ENCODE measurements at regions not wholly inside any gene's neighbourhood (a gene's known extent, or its start where the extent isn't known, plus 50 kb on each side); places are given as distances from the start of the nearest gene placed in this dataset.

- TF ChIP-seq EP300 (IDR thresholded peaks at IDR 0.05) (no peak), POLR2AphosphoS5 (IDR thresholded peaks at IDR 0.05) (no peak), CTCF (IDR thresholded peaks at IDR 0.05) (no peak), POLR2A (IDR thresholded peaks at IDR 0.05) (no peak)
- no peaks in the 10 kb centered on the region for H3K4me1 ChIP-seq
- DNase-seq = no peak
- no peak overlapping the region for H3K4me3 ChIP-seq
- intact Hi-C loops (cut with DNase I) = no loop called here
- H3K9me3 ChIP-seq = no peaks in the 10 kb centered on the region
- no peaks in the 10 kb centered on the region for H3K36me3 ChIP-seq
- H3K27ac ChIP-seq = no peak overlapping the region
- no peaks in the 10 kb centered on the region for H3K27me3 ChIP-seq
These were observed 82.4 kb upstream of the SLC13A1 start for GRCh38 chr7:123282181-123282580.

DNA sequence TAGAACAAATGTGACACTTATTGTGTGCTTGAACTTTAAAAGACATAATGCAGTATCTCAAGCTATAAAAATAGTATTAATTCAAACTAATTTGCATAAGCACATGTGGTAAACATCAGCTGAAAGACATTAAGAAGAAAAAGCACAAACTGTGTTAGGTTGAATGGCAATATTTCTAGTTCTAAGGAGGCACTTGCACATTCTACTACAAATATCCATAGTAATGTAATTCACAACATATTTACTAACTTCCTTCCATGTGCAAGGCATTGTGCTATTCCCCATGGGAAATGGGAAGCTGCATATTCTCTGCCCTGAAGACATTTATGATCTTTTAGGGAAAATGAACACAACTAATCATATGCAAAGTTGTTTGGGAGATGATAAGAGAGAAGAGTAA, 80.2 kb upstream of the SLC13A1 start:
- Histone ChIP-seq H3K27me3 (no peaks in the 10 kb centered on the region), H3K36me3 (no peaks in the 10 kb centered on the region), H3K27ac (no peak overlapping the region), H3K9me3 (no peaks in the 10 kb centered on the region), H3K4me1 (no peaks in the 10 kb centered on the region), H3K4me3 (no peak overlapping the region)
- DNase-seq = no peak
- no peak for TF ChIP-seq CTCF (IDR thresholded peaks at IDR 0.05)
- TF ChIP-seq EP300 (IDR thresholded peaks at IDR 0.05) = no peak
- TF ChIP-seq POLR2A (IDR thresholded peaks at IDR 0.05) = no peak
- no peak for TF ChIP-seq POLR2AphosphoS5 (IDR thresholded peaks at IDR 0.05)
- intact Hi-C loops (cut with DNase I) = no loop called here

DNA sequence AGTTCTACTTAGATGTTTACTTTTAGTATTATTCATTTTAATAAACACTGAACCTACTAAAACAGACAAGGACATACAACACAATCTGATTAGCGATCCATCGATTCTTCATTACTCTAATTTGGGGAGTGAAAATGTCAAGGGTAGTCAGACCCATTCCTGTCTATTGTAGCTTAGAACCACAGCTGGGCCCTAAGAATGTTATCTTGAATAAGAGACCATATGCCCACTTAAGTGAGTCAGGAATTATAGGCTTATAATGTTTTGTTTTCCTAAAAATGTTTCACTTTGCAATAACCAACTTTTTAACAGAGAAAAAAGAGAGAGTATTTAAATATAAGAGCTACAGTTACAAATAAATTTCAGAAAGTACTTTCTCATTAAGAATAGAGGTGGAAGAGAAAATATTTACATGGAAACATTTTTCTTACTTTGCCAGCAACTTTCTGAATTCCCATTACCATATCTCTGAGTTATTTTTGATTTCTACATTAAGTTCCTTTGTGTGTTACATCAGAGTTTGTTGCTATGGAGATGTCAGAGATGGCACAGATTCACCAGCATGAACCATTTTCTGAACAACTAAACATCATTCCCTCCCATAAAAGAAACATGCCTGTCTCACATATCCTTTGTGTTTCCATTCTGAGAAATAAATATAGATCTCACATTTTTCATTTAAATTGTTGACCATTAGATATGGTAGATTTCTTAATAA, 75.4 kb upstream of the SLC13A1 start:
- no peak overlapping the region for H3K4me3 ChIP-seq
- no peak for DNase-seq
- TF ChIP-seq CTCF (IDR thresholded peaks at IDR 0.05) (no peak), POLR2AphosphoS5 (IDR thresholded peaks at IDR 0.05) (no peak), EP300 (IDR thresholded peaks at IDR 0.05) (no peak)
- no peaks in the 10 kb centered on the region for H3K9me3 ChIP-seq
- WGBS, 2 donors = 96 to 97% methylated on average over 2 of the region's 2 CpGs
- no peak overlapping the region for H3K27ac ChIP-seq
- no peaks in the 10 kb centered on the region for H3K36me3 ChIP-seq
- intact Hi-C loops (cut with DNase I) = no loop called here
- no peaks in the 10 kb centered on the region for H3K27me3 ChIP-seq
- H3K4me1 ChIP-seq = no peaks in the 10 kb centered on the region

GRCh38 chr7:123273185-123273584, 73.4 kb upstream of the SLC13A1 start:
- no peaks in the 10 kb centered on the region for H3K27me3 ChIP-seq
- no peaks in the 10 kb centered on the region for H3K9me3 ChIP-seq
- TF ChIP-seq EP300 (IDR thresholded peaks at IDR 0.05) = no peak
- no peak for TF ChIP-seq POLR2A (IDR thresholded peaks at IDR 0.05)
- TF ChIP-seq POLR2AphosphoS5 (IDR thresholded peaks at IDR 0.05) = no peak
- TF ChIP-seq CTCF (IDR thresholded peaks at IDR 0.05) = no peak
- intact Hi-C loops (cut with DNase I) = no loop called here
- H3K27ac ChIP-seq = no peak overlapping the region
- H3K36me3 ChIP-seq = no peaks in the 10 kb centered on the region
- 91 to 93% methylated on average over 4 of the region's 4 CpGs for WGBS, 2 donors
- no peaks in the 10 kb centered on the region for H3K4me1 ChIP-seq
- DNase-seq = no peak
- H3K4me3 ChIP-seq = no peak overlapping the region

DNA sequence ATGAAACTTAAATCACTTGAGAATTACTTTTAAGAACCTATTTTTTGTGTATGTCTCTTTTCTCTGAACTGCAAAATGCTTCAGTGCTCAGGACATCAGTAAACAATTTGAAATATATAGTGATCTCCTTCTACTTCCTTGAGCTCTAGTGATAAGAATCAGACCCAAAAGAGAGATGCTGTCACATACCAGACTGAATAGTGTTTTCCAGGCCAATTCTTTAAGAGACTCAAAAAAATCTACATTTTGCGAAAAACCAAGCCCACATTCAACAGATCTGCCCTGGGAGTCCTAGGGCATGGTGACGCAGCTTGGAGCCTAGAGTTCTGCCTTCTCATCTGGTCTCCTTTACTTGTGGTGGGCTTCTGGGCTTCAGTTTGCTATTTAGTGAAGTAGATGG, 72.1 kb upstream of the SLC13A1 start:
- H3K4me1 ChIP-seq = no peaks in the 10 kb centered on the region
- TF ChIP-seq EP300 (IDR thresholded peaks at IDR 0.05) (no peak), POLR2AphosphoS5 (IDR thresholded peaks at IDR 0.05) (no peak), CTCF (IDR thresholded peaks at IDR 0.05) (no peak), POLR2A (IDR thresholded peaks at IDR 0.05) (no peak)
- no peak for DNase-seq
- no peaks in the 10 kb centered on the region for H3K27me3 ChIP-seq
- intact Hi-C loops (cut with DNase I) = no loop called here
- H3K9me3 ChIP-seq = no peaks in the 10 kb centered on the region
- 91% methylated on average over 2 of the region's 2 CpGs for WGBS, 2 donors
- no peak overlapping the region for H3K27ac ChIP-seq
- H3K36me3 ChIP-seq = no peaks in the 10 kb centered on the region
- H3K4me3 ChIP-seq = no peak overlapping the region
